Hepatocyte (in vitro differentiated cells): ENCODE measurements at regions not wholly inside any gene's neighbourhood (a gene's known extent, or its start where the extent isn't known, plus 50 kb on each side); places are given as distances from the start of the nearest gene placed in this dataset.

Source experiments
- CTCF ChIP-seq: fragments of 200-600 bp; sonication (generic); IDR thresholded peaks from 2 replicates; pipeline ENCODE4 v1.5.1; 2016; ENCODE audit warnings: antibody characterized with exemption, mild to moderate bottlenecking; ENCODE audit not compliant: poor library complexity
- EZH2 ChIP-seq: fragments of 200-600 bp; sonication (generic); IDR thresholded peaks from 2 replicates; pipeline ENCODE4 v1.6.1; 2016; ENCODE audit warnings: antibody characterized with exemption, mild to moderate bottlenecking, borderline replicate concordance

- TF ChIP-seq EZH2: no peak
- TF ChIP-seq CTCF: no peak
Measured at GRCh38 chr2:238669046-238669445, 178.8 kb upstream of the TWIST2 start.
